C1 segment of cervical spinal cord (tissue), 14 donors: ENCODE measurements at regions not wholly inside any gene's neighbourhood (a gene's known extent, or its start where the extent isn't known, plus 50 kb on each side); places are given as distances from the start of the nearest gene placed in this dataset.
"Not testable (repeated sequence)": the region's sequence is repeated elsewhere in the genome, so short reads cannot be mapped to it uniquely, and the experiment has no call there.

ENCODE experiments used
- DNase-seq, 14 donors: peaks; one replicate each; lab custom pipeline; 2025; lab: John Stamatoyannopoulos, UW

DNA sequence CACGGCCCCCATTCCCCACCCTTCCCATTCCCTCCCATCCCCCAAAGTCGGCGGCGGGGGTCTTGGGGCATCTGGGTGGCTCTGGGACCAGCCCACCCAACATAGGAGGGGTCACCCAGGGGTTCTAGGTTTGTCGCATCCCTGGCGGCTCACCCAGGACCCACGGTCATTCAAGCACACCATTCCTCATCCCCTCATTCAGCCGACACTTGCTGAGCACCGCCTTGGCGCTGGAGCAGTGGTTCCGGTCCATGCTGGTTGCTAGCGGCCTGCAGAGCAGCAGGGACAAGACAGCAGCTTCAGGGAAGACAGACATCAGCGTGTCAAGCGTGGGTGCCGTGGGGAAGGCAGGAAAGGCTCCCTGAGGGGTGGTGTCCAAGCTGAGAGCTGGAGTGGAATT lies 50.5 kb upstream of the OTOS start:
- no peak for DNase-seq

DNA sequence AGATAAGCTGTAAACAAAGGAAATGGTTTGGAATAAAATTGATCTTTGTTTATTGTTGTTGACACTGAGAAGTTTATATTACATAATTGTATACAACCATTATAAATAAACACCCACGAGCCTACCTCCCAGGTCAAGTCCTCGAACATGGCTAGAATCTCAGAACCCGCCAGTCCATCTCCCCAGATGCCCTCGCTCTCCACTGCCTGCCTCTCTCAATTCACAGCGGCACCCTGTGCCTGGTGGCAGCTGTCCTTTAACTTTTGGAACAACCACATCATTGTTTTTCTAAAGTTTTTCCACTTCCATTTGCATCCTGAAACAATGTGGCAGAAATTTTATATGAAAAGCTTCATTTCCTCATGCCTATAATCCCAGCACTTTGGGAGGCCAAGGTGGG lies 52.2 kb upstream of the OTOS start:
- no peak for DNase-seq

DNA sequence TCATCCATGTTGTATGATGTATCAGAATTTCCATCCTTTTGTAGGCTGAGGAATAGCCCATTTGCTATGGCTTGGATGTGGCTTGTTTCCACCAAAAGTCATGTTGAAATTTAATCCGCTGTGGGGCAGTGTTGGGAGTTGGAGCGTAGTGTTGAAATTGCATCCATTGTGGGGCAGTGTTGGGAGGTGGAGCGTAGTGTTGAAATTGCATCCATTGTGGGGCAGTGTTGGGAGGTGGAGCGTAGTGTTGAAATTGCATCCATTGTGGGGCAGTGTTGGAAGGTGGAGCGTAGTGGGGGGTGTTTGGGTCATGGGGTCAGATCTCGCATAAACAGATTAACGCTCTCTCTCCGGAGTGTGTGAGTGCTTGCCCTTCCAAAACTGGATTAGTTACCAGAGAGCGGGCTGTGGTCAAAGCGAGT lies 53.9 kb upstream of the OTOS start:
- DNase-seq: not testable (repeated sequence)

DNA sequence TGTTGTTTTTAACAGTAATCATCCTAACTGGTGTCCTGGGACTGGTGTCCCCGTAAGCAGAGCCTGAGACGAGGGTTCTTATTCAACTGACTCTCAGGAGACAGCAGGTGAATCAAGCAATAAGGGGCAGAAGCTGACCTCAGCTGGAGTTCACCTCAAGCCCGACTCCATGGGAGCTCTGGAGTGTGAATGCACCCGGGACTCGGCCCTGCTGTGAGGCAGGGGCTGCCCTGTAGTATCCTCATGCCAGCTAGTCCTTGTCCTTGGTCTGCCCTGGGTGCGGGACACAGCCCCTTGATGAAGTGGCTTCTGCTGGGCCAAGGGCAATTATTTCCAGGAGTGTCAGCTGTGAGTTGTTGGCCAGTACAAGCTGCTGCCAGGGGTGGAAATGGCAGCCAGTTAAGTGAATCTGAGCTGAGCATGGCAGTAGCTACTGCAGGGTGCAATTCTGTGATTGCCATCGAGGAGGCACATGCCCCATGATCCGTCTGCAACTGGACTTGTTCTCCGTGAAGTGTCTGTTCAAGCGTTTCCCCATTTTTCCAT lies 54.9 kb upstream of the OTOS start:
- no peak for DNase-seq

DNA sequence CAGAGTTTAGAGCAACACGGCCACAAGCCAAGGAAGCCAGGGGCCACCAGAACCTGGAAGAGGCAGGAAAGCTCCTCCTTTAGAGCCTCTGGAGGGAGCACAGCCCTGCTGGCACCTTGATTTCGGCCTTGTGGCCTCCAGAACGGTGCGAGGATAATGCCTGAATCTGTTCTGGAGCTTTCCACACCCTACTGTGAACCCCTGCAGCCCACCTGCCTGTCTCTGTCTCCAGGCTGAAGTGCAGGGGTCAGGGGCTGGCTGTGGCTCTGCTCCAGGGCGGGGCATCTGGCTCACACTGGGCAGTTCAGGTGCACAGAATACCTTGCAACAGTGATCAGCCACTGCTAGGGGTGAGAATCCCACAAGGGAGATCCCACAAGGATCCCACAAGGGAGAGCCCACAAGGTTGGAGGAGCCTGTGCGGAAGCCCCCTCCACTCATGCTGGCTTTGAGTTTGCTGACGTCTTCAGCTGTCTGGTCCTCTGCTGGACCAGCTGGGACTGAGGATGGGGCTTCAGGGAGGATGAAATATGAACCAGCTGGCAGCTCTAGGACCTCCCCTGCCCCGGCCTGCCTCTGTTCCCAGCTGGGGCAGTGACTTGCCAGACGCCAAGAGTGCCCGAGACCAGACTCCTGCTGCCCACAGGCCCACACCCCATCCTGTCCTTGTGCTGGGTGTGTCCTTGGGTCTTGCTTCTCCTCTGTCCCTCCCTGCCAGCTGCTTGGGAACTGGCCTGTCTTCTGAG lies 56.4 kb upstream of the OTOS start:
- no peak for DNase-seq

DNA sequence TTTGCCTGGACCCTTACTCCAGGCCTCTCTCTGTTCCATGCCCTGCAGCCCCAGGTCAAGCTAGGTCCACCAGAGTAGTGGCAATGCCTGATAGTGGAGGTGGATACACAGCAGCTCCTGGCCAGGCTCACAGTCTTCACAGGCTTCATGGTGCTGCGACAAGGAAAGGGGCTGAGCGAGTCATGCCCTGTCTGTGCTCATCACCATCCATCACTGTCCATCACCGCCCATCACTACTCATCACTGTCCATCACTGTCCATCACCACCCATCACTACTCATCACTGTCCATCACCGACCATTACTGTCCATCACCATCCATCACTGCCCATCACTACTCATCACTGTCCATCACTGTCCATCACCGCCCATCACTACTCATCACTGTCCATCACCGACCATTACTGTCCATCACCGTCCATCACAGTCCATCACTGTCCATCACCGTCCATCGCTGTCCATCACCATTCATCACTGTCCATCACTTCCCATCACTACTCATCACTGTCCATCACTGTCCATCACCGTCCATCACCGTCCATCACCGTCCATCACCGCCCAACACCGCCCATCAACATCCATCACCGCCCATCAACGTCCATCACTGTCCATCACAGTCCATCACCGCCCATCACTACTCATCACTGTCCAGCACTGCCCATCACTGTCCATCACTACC lies 57.1 kb upstream of the OTOS start:
- no peak for DNase-seq

DNA sequence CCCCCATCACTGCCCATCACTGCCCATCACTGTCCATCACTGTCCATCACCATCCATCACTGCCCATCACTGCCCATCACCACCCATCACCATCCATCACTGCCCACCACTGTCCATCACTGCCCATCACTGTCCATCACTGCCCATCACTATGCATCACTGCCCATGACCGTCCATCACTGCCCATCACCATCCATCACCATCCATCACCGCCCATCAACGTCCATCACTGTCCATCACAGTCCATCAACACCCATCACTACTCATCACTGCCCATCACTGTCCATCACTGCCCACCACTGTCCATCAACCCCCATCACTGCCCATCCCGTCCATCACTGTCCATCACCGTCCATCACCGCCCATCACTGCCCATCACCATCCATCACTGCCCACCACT lies 57.8 kb upstream of the OTOS start:
- DNase-seq: no peak

DNA sequence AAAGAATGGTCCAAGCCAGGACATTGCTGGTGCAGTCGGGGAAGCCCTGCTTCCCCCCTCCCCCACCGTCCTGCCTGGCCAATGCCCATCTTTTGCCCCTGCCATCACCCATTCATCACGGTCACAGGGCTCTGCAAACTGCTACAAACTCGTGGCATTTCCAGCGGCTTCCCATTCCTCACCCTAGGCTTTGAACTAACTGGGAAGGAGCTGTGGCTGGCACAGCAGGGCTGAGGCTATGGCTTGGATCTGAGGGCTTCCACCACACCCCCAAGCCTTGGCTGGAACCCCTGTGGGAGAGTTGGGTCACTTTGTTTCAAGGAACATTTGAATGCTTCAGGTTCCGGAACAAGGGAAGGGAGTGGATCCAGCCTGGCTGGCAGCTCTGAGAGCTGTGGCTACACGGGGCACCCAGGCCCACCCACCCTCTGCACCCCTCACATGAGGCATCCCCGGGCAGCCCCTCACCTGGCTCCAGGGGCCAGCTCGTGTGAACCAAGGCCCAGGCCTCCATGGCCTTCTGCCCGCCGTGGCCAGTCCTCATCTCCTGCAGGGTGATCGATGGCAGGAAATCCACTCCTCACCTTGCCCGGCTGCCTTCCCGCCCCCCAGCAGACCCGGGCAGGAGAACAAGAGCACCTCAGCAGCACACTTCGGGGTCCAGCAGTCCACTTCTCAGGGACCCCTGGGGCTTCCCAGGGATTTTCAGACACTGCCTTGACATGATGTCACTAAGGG lies 58.8 kb upstream of the OTOS start:
- DNase-seq: no peak

DNA sequence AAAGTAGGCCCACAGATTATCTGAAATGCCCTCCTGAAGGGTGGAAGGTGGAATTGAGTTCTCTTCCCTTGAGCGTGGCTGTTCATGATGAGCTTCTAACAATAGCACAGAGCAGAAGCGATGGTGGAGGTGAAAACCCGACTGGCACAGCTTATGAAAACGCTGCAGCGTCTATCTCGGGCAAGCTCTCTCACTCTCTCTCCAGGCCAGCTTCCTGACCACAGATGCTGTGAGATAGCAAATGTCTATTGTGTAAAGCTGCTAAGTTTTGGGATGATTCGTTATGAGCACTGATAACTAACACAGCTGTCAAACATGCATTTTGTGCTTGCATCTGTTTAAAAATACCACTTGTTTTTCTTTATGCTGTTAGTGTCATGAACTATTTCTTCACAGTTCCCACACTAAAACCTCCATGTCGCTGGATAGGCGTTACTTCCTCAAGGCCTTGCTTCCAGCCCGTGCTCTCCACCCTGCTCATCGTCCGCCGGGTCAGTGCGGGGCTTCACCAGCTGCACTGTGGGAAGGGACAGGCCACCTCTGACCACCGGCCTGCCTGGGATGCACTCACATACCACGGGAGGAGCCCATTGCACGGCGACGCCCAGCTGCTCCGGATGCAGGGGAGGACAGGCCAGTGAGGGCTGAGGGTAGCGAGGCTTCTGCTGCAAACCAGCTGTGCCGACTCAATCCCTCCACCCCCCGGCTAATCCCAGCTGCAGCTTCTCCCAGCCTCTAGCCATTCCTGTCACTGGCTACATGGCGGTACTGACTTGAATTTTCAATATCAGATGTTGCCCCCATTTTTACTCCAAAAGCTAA lies 60.0 kb upstream of the OTOS start:
- no peak for DNase-seq

DNA sequence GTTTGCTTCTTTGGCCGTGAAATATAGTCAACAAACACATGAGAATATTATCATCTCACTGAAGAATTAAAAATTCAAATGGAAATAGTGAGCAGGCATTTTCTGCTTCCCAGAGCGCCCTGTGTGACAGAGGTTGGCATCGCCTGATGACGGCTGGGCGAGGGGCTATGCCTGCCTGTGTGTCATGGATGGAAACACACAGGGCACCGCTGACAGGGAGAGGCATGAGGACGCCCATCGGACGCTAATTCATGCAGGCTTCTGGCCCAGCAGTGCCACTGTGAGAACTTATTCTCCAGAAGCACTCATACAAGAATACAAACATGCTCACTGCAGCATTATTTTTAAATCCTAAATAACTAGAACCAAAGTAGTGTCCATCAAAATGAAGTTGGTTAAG lies 61.4 kb upstream of the OTOS start:
- no peak for DNase-seq

DNA sequence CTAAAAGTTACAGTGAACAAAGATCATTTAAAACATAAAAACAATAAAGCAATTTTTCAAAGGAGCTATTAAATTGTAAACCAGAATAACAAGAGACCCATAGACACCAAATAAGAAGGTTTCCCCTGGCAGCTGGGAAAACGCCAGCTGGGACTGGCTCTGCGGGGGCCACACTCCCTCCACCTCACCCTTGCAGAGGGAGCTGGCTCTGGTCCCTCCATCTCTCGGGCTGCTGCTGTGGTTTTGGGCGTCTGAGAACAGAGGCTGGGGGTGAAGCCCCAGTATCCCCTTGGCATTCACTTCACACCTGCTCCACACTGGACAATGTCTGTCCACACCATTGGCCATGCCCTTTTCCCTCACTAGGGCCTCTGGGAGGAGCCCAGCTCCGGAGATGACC lies 62.1 kb upstream of the OTOS start:
- DNase-seq: no peak

DNA sequence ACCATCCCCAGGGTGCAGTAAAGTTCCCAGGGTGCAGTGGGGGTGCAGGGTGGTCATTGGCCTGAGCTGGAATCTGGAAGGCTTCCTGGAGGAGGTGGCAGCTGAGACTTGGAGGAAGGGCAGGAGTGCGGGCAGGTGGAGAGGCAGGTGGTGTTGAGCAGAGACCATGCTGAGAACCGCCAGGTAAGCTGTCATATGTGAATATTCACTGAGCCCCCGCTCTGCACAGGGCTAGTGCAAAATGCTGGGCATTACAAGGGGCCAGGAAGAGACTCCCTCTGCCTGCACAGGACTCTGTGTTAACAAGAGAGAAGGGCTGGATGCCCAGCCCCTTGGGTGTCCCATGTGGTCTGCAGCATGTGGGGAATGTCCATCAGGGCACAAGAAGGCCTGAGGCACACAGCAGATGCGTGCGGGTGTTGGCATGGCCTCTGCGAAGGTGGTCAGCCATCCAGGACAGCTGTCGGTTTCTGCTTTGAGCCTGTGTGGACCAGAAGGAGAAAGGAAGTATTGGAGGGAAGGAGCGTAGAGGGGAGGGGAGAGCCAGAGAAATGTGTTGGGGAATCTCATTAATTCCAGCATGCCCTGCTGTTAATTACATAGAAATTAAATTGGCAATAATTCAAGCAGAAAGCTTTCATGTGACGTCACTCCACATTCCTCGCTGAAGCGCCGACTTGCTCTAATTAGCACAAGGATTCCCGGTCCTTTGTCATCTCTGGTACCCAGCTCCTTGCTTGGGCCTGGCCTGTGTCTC lies 62.8 kb upstream of the OTOS start:
- no peak for DNase-seq

DNA sequence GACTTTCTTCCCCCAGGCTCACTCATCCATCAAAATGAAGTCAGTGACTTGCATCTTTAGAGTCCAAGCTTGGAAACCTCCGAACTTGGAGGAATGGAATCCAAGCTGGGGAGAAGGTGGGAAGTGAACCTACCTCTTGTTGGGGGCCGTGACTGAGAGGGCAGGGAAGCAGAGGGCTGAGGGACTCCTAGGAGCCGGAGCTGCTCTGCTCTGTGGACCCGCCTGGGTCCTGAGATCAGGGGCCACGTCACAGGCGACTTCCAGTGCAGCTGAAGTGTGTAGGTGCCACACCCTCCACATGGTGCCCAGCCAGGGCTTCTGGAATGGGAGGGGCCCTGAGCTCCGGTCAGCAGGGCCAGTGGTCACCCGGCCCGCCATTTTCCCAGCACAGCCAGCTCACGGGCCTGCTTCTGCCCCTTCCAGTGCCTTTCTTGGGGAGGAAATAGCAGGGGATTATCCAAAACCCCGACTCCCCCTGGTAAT lies 63.4 kb upstream of the OTOS start:
- no peak for DNase-seq

DNA sequence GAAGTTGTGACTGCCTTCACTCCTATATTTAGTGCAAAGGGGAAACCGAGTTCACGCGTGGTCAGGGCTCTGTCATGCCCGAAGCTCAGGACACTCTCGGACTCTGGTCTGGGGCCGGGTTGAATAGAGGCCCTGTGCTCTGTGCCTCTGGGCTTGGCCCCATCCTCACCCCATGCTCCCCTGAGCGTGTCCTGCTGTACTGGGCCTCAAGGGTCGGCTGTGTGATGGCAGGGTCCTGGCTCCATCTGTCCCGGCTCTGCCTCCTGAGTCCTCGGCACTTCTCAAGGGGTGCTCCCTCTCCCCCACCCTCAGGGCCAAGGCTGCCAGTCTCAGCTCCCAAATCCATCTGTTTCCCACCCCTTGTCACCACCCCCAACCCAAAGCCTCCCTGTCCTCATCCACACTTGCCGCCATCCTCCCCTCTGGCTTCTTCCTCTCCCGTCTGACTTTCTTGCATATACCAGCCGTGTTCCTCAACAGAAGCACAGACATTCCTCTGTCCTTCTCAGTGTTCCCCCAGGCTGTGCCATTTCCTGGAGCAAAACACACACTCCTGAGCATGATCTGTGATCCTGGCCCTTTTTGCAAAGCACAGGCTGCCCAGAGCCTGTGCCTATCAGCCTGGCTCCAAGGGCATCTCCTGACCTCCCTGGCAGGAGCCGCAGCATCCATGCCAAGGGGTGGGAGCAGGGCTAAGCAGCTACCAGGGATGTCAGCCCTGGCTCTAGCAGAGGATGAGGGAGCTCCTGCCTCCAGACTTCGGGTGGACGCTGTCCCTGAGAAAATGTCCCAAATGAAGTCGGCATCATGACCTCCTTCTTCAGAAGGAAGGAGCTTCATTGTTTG lies 64.2 kb upstream of the OTOS start:
- DNase-seq: no peak

DNA sequence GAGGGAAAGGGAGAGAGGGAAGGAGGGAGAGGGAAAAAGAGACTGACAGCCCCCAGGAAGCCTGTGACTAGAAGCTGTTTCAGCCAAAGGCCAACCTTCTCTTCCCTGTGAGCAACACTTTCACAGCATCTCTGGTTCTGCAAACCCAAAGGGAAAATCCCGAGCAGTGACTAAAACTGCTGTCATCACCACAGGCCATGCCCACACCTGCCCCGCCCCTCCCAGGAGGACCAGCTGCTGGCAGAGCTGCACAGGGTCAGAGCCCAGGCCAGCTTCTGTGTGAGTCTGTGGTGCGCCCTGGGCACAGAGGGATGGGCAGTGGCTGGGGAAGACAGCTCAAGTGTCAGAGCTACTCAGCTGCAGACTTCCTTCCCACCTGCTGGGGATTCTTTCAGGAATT lies 64.9 kb upstream of the OTOS start:
- no peak for DNase-seq

DNA sequence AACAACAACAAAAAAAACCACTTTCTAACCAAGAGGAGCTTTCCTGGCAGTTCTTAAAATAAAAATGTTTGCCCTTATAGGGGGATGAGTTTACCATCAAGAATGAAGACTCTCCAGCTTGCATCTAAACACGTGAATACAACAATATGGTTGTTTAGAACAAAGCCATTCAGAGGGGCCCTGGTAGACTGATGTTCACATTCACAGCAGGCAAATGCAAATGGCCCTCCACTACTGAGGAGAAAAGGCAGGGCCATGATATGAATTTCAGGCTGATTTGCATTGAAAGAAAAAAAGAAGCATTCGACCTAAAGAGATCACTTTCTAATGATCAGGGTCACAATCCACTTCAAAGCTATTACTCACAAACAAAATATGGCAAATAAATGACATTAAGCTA lies 65.3 kb upstream of the OTOS start:
- DNase-seq: no peak

DNA sequence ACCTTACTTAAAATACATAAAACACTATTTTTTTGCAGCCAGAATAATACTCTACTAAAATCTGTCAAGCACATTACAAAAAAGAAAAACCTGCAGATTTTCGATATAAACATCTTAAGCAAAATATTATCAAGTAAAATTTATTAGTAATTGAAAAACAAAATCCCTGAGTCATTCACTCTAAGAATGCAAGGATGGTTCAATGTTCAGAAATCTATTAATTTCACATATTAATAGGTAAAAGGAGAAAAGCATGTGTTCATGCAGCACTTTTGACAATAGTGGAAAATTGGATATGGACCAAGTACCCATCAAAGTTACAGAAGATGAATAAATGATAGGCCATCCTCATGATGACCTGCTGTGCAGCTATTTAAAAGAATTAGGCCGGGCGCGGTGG lies 66.2 kb upstream of the OTOS start:
- no peak for DNase-seq

DNA sequence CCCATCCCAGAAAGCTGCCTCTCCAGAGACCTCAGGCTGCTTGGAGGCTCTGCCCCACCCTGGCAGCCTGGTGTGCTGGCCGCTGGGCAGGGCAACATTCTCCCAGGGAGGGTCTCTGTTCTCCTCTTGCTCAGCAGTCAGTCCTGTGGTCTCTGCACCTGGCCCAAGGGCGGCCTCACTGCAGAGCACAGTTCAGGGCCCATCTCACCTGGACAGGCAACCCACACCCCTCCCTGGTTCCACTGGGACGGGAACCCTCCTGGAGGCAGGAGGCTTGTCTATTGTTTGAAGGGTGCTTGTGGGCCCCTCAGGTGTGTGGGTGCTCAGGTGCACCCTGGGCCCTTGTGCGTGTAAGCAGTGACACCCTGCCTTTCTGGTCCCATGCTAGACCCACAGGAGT lies 67.2 kb upstream of the OTOS start:
- DNase-seq: no peak

DNA sequence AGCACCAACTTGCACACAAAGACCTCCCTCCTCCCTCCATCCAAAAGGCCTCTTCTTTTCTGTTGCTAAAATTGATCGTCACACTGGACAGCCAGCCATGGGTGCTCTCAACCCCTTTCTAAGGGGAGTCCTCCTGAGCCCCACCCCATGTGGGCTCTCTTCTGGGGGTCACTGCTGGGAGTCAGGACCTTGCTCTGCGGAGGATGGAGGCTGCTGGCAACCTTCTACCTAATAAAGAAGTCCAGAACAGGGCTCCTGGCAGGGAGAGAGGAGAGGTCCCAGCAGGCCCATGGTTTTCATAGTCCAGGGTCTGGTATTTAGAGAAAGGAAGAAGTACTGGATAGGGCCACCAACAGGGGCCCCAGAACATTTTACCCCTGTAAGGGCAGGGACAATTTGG lies 67.6 kb upstream of the OTOS start:
- no peak for DNase-seq
